Putamen (tissue), 1 donor: ENCODE measurements at regions not wholly inside any gene's neighbourhood (a gene's known extent, or its start where the extent isn't known, plus 50 kb on each side); places are given as distances from the start of the nearest gene placed in this dataset.
A peak's percentile ranks its signal among the peaks of the same experiment; 100 is the strongest.

Experiments used
- DNase-seq: peaks from one replicate; pipeline ENCODE4 v3.0.0-alpha.2; 2016; ENCODE audit warnings: low spot score

GRCh38 chr2:136242687-136243277, 124.8 kb upstream of the CXCR4 start:
- no peak for DNase-seq

DNA sequence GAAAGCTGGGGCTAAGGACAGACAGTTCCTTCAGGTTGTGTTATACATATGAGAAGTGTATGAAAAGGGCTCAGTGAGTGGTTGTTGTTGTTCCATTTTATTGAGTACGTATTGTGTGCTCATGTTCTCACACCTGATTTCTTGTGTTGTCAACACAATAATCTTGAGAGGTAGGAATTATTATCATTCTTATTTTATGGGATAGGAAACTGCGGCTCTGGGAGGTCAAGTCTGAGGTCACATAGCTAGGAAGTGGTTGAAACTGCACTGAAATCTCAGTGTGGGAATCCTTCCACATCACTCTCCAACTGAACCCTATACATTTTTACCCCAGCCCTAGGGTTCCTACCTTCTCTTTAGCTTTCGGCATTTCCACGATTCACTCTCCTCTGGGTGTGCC, 124.2 kb upstream of the CXCR4 start:
- no peak for DNase-seq

DNA sequence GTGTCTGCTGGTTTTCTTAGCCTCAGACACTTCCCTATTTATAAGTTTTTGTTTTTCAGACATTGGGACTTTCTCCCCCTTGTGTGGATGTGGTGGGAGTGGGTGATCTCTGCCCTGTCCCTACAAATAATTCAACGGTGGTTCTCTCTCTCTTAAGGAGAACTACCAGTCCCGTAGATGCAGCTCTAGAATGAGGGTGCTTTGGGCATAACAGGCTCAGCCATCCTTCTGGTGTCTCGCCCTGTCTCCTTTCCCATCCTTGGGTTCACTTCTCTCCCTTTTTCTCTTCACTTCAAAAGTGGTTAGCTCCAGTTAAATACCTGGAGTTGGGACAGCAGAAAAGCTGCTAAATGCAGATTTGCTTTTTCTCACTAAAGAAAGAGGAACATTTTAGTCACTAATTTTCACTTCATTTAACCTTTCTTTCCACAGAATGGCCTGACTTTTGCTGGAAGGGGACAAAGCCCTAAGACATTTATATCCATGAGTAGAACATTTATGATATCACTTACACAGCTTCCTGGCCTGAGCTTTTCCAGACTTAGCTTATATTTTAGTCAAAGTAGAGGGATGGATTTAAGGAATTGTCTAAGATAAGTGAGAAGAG, 121.2 kb upstream of the CXCR4 start:
- DNase-seq, result no peak

GRCh38 chr2:136238286-136239078, 120.5 kb upstream of the CXCR4 start:
- peak; percentile 28 for DNase-seq

- no peak for DNase-seq
Observed at GRCh38 chr2:136236019-136236418, 118.1 kb upstream of the CXCR4 start.

DNA sequence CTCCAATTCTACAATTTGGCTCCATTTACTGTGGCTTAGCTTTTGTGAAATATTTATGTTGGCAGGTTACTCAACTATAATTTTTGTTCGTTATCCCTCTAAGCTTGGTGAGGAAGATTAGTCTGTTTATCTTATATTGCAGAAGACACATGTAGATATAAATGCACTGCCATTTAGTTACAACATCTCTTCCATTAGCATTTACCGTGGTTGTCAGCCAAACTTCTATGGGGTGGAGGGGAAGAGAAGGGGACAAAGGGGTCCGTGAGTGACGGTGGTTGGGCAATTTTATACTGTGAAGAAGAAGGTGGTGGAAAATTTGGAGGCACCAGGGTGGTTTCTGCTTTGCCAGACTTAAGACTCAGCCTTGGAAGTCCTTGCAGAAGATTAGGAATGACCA, 117.6 kb upstream of the CXCR4 start:
- DNase-seq, result no peak

DNA sequence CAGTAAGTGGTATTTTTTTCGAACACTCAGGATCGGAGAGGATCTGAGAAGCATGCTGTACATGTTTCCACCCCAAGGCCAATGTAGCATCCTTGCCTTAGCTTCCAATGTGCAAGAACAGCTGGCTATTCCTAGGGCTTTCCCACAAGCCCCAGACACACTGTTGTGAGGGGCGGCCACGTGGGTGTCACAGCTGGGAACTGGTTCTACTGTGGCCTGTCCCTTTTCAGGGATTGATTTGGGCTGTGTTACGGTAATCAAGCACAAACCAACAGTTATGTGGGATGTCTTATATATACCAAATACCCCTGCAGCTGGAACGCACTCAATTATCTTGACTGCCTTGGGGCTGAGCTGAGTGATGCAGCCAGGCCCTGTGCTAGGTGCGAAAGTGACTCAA, 116.3 kb upstream of the CXCR4 start:
- DNase-seq, result no peak

DNA sequence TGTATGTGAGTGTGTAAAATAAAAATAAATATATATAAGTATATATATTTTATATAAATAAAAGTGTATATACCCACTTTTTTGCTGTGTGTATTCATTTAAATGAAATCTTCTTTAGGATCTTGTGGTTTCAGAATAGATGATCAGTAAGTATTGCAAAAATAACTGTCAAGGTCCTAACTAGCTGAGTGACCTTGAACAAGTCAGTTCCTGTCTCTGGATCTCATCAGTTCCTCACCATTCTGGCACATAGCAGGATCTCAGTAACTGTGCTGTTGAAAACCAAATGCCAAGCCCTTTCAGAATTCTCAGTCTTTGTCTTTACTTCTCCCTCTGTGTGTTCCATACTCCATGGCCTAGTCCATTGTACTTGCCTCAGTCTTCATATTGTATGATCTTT, 115.3 kb upstream of the CXCR4 start:
- DNase-seq, result no peak

GRCh38 chr2:136232456-136233172, 114.7 kb upstream of the CXCR4 start:
- DNase-seq, result no peak

GRCh38 chr2:136230464-136230863, 112.5 kb upstream of the CXCR4 start:
- DNase-seq, result no peak

- DNase-seq, result no peak
Observed at GRCh38 chr2:136226903-136227302, 109.0 kb upstream of the CXCR4 start.

DNA sequence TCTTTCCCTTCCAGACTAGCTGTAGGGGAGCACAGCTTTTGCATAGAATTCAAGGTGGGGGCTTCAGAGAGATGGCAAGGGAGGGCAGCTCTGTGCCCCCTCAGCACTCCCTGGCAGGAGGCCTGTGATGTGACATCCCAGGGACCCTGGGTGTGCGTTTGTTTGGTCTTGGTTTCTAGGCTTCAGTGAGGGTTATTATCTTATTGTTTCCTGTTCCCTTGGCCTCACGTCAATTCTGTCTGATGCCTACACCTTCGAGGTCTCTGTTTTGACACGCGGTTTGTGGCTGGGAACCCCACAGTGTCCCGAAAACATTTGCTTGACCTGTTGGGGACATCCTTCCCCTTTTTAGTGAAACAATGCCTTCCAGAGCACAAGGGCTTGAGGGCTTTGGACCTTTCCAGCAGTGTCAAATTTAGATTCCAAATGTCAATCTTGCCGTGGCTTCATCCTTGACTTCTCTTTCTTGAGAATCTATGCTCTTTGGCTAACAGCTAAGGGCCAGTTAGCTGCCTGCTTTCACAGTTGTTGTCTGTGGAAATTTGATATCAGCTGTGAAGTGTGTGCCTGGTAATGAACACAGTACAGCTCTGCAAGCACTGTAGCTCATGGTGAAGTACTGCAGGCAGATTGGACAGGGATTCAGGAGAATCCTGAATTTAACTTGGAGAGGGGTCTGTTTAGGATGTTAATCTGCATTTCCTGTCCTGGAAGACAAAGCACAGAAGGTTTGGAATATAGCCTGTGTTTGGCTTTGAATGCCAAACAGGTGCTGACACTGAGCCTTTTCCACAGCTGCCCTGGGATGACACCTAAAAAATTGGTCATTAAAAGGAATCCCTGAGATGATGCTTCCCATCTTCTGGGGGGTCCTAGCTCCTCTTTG, 108.2 kb upstream of the CXCR4 start:
- no peak for DNase-seq

- no peak for DNase-seq
Observed at GRCh38 chr2:136223274-136223673, 105.3 kb upstream of the CXCR4 start.

GRCh38 chr2:136222862-136223261, 104.9 kb upstream of the CXCR4 start:
- no peak for DNase-seq

DNA sequence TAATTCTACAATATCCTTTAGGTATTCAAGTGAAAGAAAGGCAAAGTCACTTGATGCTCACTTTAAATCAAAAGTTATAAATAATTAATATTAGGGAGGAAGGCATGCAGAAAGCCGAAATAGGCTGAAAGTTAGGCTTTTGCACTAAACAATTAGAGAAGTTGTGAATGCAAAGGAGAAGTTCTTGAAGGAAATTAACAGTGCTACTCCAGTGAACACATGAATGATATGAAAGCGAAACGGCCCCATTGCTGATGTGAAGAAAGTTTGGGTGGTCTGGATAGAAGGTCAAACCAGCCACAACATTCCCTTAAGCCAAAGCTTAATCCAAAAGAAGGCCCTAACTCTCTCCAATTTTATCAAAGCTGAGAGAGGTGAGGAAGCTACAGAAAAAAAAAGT, 103.1 kb upstream of the CXCR4 start:
- DNase-seq, result no peak

DNA sequence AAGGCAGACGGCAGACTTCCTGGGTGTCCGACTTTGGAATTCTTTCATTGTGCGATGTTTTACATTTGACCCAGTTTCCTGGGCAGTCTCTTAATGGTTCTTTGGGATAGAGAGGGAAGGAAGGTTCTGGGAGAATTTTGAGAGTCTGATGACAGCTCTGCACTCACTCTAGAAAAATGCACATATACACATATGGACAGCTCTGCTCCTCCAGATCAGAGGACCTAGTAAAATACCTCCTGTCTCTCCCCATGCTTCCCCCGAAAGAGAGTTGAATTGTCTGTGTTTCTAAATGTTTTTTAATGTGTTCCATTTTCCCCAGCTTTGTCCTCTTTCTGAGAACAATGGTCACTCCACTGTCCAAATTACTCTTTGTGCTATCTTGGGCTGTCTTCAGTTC, 102.0 kb upstream of the CXCR4 start:
- DNase-seq, result no peak

DNA sequence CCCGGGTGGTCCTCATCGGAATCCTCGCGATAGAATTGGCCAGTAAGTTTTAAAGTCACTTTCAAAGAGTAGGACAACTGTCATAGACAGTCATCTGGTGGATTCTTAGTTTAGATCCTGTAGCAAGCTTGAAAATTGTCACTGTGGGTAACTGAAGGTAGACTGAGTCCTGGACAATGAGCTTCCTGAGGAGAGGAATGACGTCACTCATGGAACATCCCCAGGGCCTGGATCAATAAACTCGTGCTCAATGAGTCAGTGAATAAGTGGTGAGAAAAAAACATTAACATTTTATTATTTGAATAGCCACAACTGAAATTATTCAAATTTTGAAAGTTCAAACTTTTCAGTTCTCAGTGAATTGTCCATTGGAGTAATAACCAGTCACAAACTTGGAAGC, 101.4 kb upstream of the CXCR4 start:
- DNase-seq, result no peak

DNA sequence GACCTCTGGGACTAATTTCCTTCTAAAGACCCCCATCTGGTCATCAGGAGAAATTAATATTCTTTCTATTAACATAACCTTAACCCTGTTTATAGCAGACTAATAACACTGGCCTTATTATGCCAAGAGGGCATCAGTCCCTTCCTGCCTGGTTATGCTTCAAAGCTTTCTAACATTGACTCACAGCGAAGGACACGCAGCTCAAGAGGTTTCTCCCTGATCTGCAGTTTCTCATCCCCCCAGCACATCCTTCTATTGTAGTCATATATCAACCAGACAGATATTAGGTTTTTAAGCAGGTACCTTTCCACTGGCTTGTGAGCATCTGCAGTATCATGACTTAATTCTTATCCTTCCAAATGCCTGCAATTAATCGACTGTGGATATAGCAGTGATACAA, 100.0 kb upstream of the CXCR4 start:
- no peak for DNase-seq

DNA sequence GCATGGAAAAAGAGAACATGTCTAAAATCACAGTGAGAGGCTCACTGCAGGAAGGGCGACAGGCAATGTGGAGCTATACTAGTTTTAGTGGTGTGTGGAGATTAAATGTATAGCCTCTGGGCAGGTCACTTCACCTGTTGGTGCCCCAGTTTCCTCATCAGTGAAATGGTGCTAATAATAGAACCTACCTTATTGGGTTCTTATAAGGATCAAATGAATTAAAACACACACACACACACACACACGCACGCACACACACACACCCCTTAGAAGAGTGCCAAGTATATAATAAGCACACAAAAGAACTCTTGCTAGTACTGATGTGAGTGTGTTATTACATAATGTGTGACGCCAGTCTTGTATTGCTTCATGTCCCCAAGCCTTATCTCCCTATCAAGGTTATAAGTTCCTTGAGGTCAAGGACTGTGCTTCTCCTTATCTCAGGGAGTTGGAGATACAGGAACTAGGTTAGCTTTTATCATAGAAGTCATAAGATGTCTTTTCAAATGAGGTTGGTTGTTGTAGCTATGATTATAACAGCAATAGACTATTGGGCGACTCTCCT, 98.0 kb upstream of the CXCR4 start:
- no peak for DNase-seq

- DNase-seq, result no peak
Observed at GRCh38 chr2:136215449-136215848, 97.5 kb upstream of the CXCR4 start.
